HG03354 (cell line): ENCODE measurements at regions not wholly inside any gene's neighbourhood (a gene's known extent, or its start where the extent isn't known, plus 50 kb on each side); places are given as distances from the start of the nearest gene placed in this dataset.
"Not testable (repeated sequence)": the region's sequence is repeated elsewhere in the genome, so short reads cannot be mapped to it uniquely, and the experiment has no call there.

ENCODE experiments used
- ATAC-seq: cut with Tn5 transposase; IDR thresholded peaks from one replicate; pipeline ENCODE4 v1.9.1; 2021; ENCODE audit warnings: mild to moderate bottlenecking; ENCODE audit not compliant: unreplicated experiment, poor library complexity, severe bottlenecking

DNA sequence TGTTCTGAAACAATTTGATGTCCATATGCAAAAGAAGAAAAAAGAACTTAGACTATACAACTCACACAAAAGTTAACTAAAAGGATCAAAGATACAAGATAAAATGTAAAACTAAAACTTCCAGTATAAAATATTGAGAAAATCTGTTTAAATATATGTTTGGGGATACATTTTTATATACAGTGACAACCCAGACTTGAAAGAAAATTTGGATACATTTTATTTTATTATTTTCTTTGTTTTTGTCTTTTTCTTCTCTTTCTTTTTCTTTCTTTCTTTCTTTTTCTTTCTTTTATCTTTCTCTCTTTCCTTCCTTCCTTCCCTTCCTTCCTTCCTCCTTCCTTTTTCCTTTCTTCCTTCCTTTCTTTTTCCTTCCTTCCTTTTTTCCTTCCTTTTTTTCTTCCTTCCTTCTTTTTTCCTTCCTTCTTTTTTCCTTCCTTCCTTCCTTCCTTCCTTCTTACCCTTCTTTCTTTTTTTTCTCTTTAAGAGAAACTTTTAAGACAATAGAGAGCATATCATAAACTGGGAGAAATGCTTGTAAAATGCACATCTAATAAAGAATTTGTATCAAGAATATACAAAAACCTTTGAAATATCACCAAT lies 954.5 kb upstream of the LRFN5 start:
- ATAC-seq: no peak

DNA sequence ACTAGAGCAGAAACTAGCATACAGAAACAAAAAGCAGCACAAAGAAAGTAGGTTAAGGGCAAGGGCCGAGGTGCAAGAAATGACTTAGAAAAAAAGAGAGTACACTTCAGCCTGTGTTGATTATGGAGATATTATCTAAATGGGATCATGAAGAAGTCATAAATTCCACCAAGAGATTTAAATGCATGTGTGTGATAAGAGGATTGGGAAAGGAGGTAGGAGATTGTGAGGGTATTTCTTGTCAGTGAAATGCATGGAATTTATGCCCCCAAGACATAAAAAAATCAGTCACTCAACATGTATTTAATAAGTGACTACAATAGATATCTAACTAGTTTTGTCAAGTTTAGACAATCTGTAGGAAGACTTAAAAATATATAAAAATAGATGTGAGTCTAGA lies 976.2 kb upstream of the LRFN5 start:
- no peak for ATAC-seq

DNA sequence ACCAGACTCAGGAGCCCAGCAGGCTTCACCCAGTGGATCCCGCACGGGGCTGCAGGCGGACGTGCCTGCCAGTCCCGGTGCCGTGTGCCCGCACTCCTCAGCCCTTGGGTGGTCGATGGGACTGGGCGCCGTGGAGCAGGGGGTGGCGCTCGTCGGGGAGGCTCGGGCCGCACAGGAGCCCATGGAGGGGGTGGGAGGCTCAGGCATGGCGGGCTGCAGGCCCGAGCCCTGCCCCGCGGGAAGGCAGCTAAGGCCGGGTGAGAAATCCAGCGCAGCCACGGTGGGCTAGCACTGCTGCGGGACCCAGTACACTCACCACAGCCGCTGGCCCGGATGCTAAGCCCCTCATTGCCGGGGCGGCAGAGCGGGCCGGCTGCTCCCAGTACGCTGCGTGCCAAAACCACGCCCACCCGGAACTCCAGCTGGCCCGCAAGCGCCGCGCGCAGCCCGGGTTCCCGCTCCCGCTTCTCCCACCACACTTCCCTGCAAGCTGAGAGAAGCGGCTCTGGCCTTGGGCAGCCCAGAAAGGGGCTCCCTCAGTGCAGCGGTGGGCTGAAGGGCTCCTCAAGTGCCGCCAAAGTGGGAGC lies 977.0 kb upstream of the LRFN5 start:
- ATAC-seq: not testable (repeated sequence)

DNA sequence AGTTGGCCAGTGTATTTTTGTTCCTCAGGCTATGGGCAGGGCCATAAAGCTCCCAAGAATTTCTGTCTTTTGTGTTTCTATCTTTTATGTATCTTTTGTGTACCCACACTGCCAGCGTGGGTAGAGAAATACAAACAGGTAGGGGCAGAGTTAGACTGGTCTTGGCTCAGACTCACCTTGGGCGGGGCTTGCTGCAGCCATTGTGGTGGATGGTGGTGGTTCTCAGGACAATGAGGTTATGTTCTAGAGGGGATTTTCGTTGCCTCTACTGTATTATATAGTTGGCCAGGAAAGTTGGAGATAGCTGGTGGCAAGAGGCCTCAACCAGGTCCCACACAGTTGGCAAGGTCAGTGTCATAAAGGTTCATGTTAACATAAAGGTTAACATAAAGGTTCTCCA lies 977.5 kb upstream of the LRFN5 start:
- no peak for ATAC-seq

DNA sequence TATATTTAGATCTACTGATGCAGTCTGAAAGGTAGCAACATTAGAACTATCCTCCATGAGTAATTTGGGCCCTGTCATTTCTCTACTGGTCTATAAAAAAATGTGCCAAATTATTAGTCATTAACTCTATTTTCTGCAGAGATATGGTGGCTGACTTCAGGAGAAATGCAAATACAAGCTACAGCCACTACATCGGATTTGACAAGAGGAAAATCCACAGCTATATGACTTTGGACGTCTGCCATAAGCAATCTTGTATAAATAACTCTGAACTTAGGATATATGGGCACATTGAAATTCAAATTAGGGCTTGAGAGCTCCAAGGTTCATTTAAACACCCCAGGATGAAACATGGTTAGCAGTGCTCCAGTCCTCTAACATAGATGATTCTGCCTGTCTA lies 983.0 kb upstream of the LRFN5 start:
- ATAC-seq: no peak

DNA sequence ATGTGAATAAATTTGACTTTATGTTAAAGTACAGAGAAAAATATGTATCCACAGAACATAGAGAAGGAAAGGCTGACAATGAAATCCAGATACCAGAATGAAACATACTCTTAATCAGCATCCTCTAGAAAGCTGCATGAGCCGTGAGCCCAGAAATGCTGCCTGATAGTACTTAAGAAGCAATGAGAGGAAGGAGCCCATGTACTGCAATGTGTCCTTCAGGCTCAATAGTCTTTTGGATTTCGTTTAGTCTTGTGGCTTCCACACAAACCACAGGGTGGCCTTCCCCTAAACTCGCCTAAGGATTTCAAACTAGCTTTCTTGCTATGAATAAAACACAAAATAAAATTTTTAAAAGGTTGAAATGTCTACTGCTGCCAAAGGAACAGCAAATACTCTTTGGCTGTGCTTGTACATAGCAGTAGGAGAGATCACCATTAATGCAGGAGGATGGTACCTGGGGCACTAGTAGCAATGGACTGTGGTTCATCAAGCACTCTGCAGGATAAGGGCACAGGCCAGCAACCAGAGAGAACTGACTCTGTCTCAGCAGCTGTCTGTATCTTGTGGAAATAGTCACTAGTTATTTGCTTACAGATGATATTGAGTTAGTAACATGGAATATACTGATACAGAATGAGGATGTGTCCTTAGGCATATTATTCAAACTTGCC lies 988.3 kb upstream of the LRFN5 start:
- no peak for ATAC-seq

DNA sequence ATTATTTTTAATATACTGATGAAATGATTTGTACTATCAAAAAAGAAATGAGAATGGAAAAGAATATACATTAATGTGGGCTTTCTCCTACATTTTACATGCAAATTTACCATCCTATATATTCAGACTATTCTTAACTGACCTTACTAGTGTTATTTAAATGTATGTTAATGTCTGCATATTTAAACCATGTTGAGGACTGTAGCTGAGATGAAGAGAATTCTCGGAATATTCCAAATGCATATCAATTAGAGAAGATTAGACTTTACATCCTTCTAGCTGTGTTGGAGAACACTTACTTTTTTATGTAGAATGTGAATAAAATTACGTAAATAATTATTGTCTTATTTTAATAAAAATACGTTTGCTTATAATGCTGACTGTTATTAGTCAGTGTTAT lies 990.1 kb upstream of the LRFN5 start:
- no peak for ATAC-seq

DNA sequence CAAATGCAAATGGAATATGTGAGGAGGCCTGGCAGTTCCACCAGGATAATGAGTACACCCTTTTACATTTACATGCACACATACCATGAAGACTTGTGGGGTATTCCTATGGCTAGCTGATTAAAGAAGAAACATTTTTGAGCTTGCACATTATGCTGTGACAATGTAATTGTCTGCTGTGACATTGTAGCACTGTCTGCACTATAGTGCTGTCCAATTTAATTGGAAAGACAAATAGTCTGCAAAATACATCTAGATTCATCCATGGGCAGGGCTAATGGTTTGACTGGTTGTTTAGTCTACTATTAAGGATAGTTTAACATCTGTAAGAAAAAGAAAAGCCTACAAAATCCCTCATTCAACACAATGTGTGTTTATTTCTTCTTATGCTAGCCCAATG lies 1005.6 kb upstream of the LRFN5 start:
- no peak for ATAC-seq

DNA sequence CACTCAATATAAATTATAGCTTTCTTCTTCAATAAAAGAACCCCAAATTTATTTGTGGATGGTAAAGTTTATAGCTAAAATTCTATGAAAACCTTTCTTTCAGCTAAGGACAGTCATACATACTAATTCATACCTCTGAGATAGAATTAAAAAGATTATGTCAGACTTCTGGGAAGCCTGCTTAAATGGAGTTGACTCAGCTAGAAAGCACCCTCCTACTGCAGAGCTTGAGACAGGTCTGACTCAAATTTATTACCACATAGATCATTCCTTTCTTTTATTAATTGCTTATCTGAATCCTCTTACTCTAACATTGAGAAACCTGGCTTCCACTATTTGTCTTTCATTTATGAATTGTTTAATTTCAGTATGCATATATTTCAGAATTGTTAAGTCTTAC lies 1007.0 kb upstream of the LRFN5 start:
- no peak for ATAC-seq

DNA sequence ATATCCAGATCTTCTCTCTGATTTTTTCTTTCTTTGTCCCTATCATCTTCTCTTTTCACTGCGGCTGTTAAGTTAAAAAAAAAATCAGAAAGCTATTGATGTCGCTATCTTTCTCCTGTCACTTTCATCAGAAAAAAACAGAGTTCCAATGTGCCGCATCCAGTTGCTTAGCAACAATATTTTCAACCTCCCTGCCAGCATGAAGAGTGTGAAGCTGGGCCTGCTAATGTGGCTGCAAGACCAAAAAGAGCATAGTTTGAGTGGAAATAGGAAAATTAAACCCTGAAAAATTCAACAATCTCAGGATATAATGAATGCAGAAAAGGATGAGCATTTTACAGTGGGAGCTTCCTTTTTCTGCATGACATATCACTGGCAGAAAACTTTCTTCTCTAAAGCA lies 1025.4 kb upstream of the LRFN5 start:
- ATAC-seq: no peak

DNA sequence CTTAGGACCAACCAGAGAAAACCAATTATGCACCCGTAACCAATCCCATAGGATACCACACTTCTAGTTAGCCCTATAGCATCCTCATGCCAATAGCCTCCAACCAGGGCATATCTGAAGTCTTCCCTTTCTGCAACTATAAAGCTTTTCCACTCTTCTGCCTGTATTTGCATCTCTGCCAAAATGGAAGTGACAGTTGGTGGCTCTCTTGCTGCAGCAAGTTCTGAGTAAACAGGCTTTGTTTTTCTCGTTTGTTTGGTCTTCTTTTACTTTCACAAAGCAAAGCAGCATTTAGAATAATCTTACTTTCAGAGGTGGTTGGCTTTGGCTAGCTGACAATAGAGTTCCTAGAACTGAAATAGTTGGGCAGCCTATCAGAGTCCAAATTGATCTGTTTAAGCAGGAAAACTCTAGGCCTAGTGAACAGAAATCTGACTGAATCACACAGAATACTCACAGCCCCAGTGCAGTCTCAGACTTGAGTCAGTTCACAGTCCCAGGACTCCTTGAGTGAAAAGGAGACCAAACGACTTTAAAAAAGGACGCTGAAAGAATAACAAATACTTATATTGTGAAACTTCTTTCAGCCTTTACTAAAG lies 1029.7 kb upstream of the LRFN5 start:
- ATAC-seq: no peak

DNA sequence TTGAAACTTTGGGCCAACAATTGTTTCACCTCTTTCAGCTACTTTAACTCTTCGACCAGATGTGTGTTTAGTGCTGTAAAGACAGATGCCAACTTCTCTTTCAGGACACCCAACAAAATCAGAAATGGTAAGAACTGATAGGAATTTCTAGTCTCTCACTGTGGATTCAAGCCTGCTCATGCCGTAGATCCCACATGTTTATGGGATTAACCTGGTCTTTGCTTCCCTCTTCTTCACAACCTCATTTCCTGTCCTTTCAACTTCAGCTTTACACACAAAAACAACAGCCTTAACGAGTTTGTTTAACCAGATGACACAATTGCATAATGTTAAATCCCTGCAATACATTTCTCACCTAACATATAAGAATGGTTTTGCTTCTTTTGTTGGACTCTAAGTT lies 1031.9 kb upstream of the LRFN5 start:
- ATAC-seq: no peak

DNA sequence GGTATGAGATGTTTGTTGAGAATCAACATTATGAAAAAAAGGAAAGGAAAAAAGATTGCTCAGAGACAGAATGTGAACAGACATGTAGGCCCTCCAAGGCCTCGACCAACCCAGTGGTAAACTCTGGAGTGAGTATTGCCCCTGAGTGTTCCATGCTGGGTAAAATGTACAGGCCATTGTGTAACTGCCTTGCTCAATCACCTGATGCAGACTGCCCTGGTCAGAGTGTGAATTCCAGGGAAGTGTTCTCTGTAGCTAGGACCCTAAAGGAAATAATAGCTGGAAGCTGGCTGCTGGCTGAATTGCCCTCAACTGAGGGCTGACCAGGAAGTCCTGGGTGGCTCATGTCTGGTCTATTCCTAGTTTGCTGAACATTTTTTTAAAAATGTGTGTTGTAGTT lies 1081.4 kb upstream of the LRFN5 start:
- no peak for ATAC-seq

DNA sequence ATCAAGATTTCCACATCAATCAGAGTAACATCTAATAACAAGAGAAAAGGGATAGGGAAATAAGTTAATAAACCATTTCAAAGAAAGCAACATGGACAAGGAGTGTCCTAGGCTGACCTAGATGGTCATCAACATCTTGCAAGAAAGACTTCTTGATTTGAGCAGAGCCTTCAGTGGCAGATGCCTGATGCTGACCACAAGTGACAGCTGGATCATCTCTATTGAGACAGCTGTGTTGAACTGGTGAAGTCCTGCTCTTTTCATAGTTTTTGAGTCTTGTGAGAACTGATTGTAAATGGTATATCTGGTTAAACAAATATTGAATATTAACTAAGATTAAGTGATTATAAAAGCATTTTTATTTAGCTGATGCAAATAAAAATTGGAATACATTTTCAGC lies 1083.6 kb upstream of the LRFN5 start:
- ATAC-seq: no peak

DNA sequence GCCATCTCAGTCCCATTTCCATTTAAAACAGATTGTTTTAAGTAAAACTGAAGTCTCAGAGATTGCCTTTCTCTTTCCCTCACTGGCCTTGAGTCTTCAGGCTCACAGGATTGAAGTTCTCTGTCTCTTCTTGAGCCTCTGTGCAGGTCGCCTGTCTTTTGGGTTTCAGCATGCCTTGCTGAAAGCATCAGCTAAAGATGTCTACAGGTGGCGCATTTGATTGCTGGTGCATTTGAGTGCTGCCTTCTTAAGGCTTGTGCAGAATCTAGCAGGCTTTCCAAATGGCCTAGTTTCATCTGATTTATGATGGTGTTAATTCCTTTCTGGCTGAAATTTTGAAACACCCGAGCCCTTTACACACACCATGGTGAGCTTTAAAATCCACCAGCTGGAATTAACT lies 1062.2 kb upstream of the FBXO33 start:
- no peak for ATAC-seq

DNA sequence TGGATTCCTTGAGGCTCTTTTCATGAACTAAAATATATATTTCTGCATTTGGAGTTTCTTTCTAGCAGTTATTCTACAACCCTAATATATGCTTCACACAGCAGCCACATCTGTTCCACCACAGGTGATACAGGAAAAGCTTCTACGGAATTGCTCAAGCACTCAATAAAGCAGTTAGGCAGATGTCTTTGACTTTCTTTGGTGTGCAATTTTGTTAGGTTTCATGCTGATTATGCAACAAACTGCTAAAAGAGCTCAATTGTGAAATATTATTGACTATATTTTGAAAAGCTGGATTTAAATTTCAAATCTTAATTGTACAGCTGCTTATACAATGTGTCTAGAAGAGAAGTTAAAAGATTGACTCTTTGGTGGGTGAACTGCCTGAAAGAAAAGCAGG lies 1055.6 kb upstream of the FBXO33 start:
- no peak for ATAC-seq

DNA sequence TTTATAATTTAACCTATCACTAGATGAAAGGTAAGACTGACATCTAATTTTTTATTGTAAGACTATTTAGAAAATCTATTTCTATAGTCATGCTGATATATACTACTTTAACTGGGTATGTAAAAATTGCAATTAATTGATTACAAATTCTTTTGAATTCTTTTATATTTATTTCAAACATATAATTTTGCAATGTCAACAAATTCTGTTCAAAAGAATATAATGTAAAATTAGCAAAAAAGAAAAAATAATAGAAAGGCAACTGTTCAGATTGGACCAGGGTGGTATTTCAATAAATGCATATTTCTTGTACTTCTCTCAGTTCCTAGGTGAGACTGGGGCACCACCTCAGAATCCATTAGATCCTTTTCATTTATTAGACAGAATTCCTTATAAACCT lies 1053.5 kb upstream of the FBXO33 start:
- ATAC-seq: no peak

DNA sequence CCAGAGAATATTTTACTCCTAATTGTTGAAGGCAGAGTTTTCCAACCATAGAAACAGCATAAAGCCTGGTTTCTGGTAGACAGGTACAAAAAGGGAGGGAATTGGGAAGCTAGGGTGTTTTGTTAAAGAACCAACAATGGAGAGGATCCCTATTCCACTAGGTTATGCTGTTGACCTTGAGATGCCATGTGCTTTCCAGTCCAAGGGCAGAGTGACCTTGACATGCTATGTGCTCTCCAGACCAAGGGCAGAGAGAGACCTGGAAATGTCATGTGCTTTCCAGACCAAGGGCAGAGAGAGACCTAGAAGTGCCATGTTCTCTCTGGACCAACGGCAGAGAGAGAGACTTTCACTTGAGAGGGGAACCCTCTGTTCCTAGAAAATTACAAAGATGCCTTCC lies 1043.8 kb upstream of the FBXO33 start:
- no peak for ATAC-seq

DNA sequence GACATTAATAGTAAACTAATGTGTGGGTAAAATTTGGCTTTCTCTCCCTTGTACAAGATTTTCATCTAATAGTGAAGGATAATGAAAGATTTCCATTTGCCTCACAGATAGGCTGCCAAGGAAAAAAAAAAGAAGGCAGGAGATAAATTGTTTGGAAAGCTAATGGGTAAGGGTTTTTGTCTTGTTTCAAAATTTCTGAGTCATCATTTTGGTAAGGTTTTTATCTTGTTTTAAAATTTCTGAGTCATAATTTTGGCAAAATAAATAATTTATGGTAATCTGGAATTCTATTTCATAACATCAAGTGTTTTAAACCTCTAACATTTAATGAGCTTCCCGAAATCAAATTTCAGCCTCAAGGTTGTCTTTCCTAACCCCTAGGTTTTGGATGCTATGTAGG lies 1035.7 kb upstream of the FBXO33 start:
- no peak for ATAC-seq

DNA sequence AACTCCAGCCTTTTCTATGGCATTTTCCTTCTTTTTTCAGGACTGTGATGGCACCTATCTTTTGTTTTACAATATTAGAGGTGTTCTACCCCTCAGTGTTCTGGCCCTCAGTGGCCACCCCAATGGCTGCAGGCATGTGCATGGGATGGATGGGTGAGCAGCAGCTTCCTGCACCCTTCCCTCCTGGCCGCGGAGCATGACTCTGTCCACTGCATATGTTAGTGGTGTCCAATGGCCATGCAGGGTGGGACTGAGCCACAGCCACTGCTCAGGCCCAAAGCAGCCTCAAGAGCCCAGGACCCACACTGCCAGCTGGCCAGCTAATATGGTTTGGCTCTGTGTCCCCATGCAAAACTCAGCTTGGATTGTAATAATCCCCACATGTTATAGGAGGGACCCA lies 1032.3 kb upstream of the FBXO33 start:
- no peak for ATAC-seq

DNA sequence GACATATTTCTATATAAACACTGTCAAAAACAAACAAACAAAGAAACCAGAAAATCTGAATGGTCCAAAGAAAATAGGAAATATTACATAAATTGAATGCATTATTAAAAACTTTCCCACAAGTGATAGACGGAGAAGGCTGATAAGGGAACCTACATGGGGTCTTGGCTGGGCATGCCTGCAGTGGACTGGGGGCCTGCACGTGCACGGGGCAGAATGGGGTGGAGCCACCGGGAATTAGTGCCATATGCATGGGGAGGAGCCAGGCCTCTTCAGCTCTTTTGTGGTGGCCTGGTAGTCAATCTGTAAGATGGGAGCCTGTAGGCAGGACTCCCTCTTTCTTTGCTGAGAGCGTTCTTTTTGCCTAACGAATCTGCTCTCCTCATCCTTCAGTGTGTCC lies 1031.7 kb upstream of the FBXO33 start:
- ATAC-seq: no peak
